ENCODE measurements at regions not wholly inside any gene's neighbourhood (a gene's known extent, or its start where the extent isn't known, plus 50 kb on each side); places are given as distances from the start of the nearest gene placed in this dataset.
"Not testable (repeated sequence)": the region's sequence is repeated elsewhere in the genome, so short reads cannot be mapped to it uniquely, and the experiment has no call there.

- TF ChIP-seq OVOL2 (CRISPR knock-in tag; IDR thresholded peaks at IDR 0.05; ENCODE audit: borderline replicate concordance) (no peak), KAT7 (CRISPR knock-in tag; IDR thresholded peaks at IDR 0.05; ENCODE audit: borderline replicate concordance) (no peak), JUN (CRISPR knock-in tag; IDR thresholded peaks at IDR 0.05) (no peak), PREB (CRISPR knock-in tag; IDR thresholded peaks at IDR 0.05; ENCODE audit: borderline replicate concordance) (no peak), CBFB (CRISPR knock-in tag; IDR thresholded peaks at IDR 0.05; ENCODE audit: low read depth) (no peak), CTCF (IDR thresholded peaks at IDR 0.05) (no peak), SOX15 (CRISPR knock-in tag; IDR thresholded peaks at IDR 0.05) (no peak), MLX (CRISPR knock-in tag; IDR thresholded peaks at IDR 0.05) (no peak), MYBL2 (CRISPR knock-in tag; IDR thresholded peaks at IDR 0.05) (no peak), ZNF671 (CRISPR knock-in tag; IDR thresholded peaks at IDR 0.05) (no peak), ZNF512 (CRISPR knock-in tag; IDR thresholded peaks at IDR 0.05; ENCODE audit: borderline replicate concordance) (no peak), SMAD3 (CRISPR knock-in tag; IDR thresholded peaks at IDR 0.05; ENCODE audit: borderline replicate concordance) (no peak), ATF1 (CRISPR knock-in tag; IDR thresholded peaks at IDR 0.05) (no peak), ZNF121 (CRISPR knock-in tag; IDR thresholded peaks at IDR 0.05) (no peak), ZNF263 (CRISPR knock-in tag; IDR thresholded peaks at IDR 0.05; ENCODE audit: low read depth) (no peak), NFATC4 (CRISPR knock-in tag; IDR thresholded peaks at IDR 0.05) (no peak)
- POLR2A ChIA-PET: no interaction called here
- Mint-ChIP-seq H3K4me3 (no peak overlapping the region), H3K9me3 (peaks cover 29% of the 10 kb centered on the region), H3K27ac (no peak overlapping the region), H3K27me3 (ENCODE audit: low read depth) (no peaks in the 10 kb centered on the region), H3K4me1 (no peaks in the 10 kb centered on the region), H3K36me3 (peaks cover 22% of the 10 kb centered on the region)
- CTCF ChIA-PET: no interaction called here
- DNase-seq (ENCODE audit: low spot score) (no peak), ATAC-seq (no peak)
Measured at GRCh38 chr5:130316971-130317680, 412.9 kb downstream of the CHSY3 start.

- POLR2A ChIA-PET: no interaction called here
- H3K27ac Mint-ChIP-seq: no peak overlapping the region
- H3K36me3 Mint-ChIP-seq: no peaks in the 10 kb centered on the region
- H3K4me3 Mint-ChIP-seq: no peak overlapping the region
- no peak for ATAC-seq
- DNase-seq (ENCODE audit: low spot score): no peak
- CTCF ChIA-PET: no interaction called here
- no peaks in the 10 kb centered on the region for H3K9me3 Mint-ChIP-seq
- TF ChIP-seq ZSCAN18 (CRISPR knock-in tag; IDR thresholded peaks at IDR 0.05) (no peak), TCF7 (CRISPR knock-in tag; IDR thresholded peaks at IDR 0.05; ENCODE audit: low read depth) (no peak), CREM (CRISPR knock-in tag; IDR thresholded peaks at IDR 0.05) (no peak)
- no peaks in the 10 kb centered on the region; the same call in 1 of the 2 replicates for H3K27me3 Mint-ChIP-seq (ENCODE audit: low read depth)
- H3K4me1 Mint-ChIP-seq: 0 out of 2 replicates have a peak, but pooled peaks cover 2% of the 10 kb centered on the region
Measured at GRCh38 chr5:130295235-130295634, 391.0 kb downstream of the CHSY3 start.

- H3K4me1 Mint-ChIP-seq; H3K27me3 Mint-ChIP-seq (ENCODE audit: low read depth); H3K4me3 Mint-ChIP-seq; DNase-seq (ENCODE audit: low spot score); POLR2A ChIA-PET; CTCF ChIA-PET; H3K36me3 Mint-ChIP-seq; H3K27ac Mint-ChIP-seq; H3K9me3 Mint-ChIP-seq; ATAC-seq: not testable (repeated sequence)
Measured at GRCh38 chr5:130294798-130295197, 390.5 kb downstream of the CHSY3 start.
